Transverse colon (tissue), 3 donors: ENCODE measurements at regions not wholly inside any gene's neighbourhood (a gene's known extent, or its start where the extent isn't known, plus 50 kb on each side); places are given as distances from the start of the nearest gene placed in this dataset.

Experiments used
- POLR2A ChIP-seq: fragments of 450-650 bp; IDR thresholded peaks from one replicate; pipeline ENCODE4 v1.6.1; 2016; ENCODE audit warnings: antibody characterized with exemption, mild to moderate bottlenecking, moderate library complexity
- POLR2AphosphoS5 ChIP-seq, 3 donors: sonication (generic); formaldehyde crosslinking; IDR thresholded peaks; one replicate each; pipeline ENCODE4 v1.6.1; 2016; ENCODE audit warnings: antibody characterized with exemption in 3 of 3

DNA sequence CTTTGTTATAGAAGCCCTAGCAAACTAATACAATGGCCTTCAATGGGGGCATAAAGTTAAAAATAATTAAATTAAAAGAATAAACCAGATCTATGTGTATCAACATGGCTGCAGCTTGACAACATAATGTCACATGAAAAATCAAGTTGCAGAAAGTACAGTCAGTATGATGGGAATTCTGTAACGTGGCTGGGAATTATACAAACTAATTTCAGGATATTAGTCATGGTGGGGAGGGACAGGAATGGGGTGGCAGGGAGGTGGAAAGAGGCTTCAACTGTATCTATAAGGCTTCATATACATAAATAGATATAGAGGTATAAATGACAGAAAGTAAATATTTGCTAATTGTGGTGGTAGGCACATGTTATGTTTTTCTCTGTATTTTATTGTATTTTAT is 107.1 kb downstream of the UNC5CL start:
- no peak for TF ChIP-seq POLR2A
- no peak for TF ChIP-seq POLR2AphosphoS5 (IDR thresholded peaks at IDR 0.05)
